RWPE1 (cell line): ENCODE measurements at regions not wholly inside any gene's neighbourhood (a gene's known extent, or its start where the extent isn't known, plus 50 kb on each side); places are given as distances from the start of the nearest gene placed in this dataset.

ENCODE experiments used
- CTCF ChIA-PET: fragments of 350-600 bp; sonication (Branson Sonifier 250); formaldehyde crosslinking; extraction: SDS; loops from one replicate; lab custom pipeline; 2021; lab: Yijun Ruan, JAX
- POLR2A ChIA-PET: fragments of 400-600 bp; formaldehyde crosslinking; extraction: SDS; loops from one replicate; lab custom pipeline; 2020; ENCODE audit warnings: antibody characterized with exemption; ENCODE audit not compliant: low non-redundant PET; lab: Yijun Ruan, JAX
- DNase-seq: peaks from one replicate; pipeline ENCODE4 v3.0.0; 2012; ENCODE audit warnings: low spot score
- H3K27ac ChIP-seq: fragments of 450-650 bp; 2 replicates; pipeline ENCODE4 v1.5.1; 2017
- CTCF ChIP-seq: fragments of 450-650 bp; conservative IDR thresholded peaks from 2 replicates; pipeline ENCODE4 v1.5.1; 2017; ENCODE audit warnings: low read depth, mild to moderate bottlenecking

DNA sequence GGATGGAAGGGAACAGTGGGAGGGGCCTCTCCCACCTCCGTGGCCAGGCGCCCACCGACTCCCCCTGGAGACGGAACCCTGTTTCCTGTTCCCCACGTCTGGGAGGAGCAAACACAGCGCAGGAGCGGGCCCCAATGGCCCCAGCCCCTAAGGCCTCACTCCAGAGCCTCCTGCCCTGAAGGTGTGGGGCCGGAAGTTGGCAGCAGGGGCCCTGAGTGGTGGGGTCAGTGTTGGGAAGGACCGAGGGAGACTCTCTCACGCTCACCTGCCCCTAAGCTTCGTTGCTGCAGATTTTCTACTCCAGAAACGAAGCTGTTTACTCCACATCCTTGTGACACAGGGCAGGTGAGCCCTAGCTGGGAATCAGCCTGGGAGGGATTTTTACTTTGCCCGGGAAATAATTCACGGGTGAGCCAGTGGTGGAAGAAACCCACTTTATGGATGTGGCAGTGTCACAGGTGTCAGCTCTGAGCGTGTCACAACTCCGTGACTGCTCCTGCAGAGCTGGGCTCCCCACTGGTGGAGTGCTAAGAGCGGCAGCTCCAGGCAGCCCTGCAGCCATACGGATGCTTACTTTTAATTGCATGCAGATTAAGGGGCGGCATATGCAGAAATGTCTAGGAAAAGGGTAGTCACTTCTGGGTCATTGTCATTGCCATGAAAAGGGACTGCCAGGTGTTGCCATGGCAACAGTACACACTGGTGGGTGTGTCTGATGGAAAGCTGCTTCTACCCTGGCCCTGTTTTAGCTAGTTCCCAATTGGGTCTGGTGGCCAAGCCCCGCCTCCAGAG is 77.5 kb upstream of the OLFM1 start:
- ChIA-PET POLR2A (no interaction called here), CTCF (interaction anchor here (0.7 kb wide), 1 partner anchor 59 kb away, joined by 5 read pairs; no protein-coding TSS in a partner anchor)
- TF ChIP-seq CTCF, result no peak
- DNase-seq, result no peak
- no peak overlapping the region for H3K27ac ChIP-seq

DNA sequence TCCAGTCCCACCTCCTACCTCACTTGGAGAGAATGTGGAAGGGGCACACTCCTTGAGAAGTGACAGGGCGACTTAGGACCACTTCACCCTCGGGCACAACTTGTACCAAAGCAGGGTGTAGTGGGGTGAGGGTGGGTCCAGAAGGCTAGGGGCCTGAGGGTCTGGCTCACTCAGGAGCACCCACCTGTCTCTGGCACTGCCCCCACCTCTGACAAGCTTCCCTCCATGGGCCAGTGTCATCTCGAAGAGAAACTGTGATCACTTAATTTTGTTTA is 76.9 kb upstream of the OLFM1 start:
- POLR2A ChIA-PET, result no interaction called here
- CTCF ChIA-PET, result interaction anchor here (0.6 kb wide), 1 partner anchor 42 kb away, joined by 4 read pairs; no protein-coding TSS in a partner anchor
- DNase-seq, result no peak
- TF ChIP-seq CTCF, result no peak
- no peak overlapping the region for H3K27ac ChIP-seq

GRCh38 chr9:135010921-135011320 is 76.5 kb upstream of the OLFM1 start:
- POLR2A ChIA-PET, result no interaction called here
- CTCF ChIA-PET, result interaction anchor here (0.6 to 0.7 kb wide), 2 partner anchors 43 to 645 kb away, joined by 3 to 4 read pairs; no protein-coding TSS in a partner anchor
- no peak overlapping the region for H3K27ac ChIP-seq
- no peak for DNase-seq
- TF ChIP-seq CTCF, result no peak

DNA sequence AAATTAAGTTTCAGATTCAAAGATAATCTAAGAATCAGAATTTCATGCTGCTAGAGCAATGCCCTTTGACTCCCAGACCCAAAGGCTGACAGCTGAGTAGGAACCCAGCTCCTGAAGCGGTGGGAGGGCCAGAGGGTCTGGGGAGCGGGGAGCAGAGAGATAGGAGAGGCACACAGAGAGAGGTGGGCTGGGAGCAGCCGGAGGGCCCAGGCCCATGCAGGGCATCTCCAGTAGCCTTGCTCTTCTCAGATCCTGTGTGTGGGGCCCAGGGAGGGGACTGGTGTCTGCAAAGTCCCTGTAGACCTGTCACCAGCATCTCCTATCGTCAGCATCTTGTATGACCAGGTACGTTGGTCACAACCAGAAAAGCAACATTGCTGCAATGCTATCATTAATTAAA is 75.3 kb upstream of the OLFM1 start:
- POLR2A ChIA-PET, result no interaction called here
- DNase-seq, result no peak
- CTCF ChIA-PET, result interaction anchor here (0.6 kb wide), 1 partner anchor 38 kb away, joined by 4 read pairs; no protein-coding TSS in a partner anchor
- no peak overlapping the region for H3K27ac ChIP-seq
- no peak for TF ChIP-seq CTCF

DNA sequence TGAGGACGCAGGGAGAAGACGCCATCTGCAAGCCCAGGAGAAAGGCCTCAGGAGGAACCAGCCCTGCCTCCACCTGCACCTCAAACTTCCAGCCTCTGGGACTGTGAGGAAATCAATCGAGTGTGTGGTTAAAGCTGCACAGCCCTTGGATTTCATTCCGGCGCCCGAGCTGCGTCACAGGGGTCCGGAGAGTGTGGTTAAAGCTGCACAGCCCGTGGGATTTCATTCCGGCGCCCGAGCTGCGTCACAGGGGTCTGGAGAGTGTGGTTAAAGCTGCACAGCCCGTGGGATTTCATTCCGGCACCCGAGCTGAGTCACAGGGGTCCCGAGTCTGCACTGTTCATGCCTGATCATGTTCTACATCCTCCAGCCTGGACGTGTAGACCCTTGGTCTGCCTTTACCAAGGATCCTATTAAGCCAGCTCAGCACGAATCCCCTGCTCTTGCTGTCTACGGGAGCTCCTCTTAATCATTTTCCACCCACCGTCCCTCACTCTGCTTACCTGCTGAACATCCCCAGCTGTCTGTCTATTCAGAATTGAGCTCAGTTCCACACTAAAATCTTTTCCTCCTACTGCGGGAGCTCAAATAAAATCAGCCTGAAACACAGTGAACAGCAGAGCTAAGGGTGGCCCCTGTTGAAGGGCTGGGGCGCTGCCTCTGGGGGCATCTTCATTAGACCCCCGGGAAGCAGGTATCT is 73.0 kb upstream of the OLFM1 start:
- H3K27ac ChIP-seq, result no peak overlapping the region
- no peak for DNase-seq
- ChIA-PET POLR2A (no interaction called here), CTCF (interaction anchor here (0.6 kb wide), 1 partner anchor 325 kb away, joined by 3 read pairs; no protein-coding TSS in a partner anchor)
- no peak for TF ChIP-seq CTCF

GRCh38 chr9:135015096-135015495 is 72.4 kb upstream of the OLFM1 start:
- no peak overlapping the region for H3K27ac ChIP-seq
- CTCF ChIA-PET, result no interaction called here
- TF ChIP-seq CTCF, result no peak
- POLR2A ChIA-PET, result no interaction called here
- DNase-seq, result no peak
